ENCODE measurements at regions not wholly inside any gene's neighbourhood (a gene's known extent, or its start where the extent isn't known, plus 50 kb on each side); places are given as distances from the start of the nearest gene placed in this dataset.

- no peak overlapping the region for H3K4me3 ChIP-seq (replicated peaks; ENCODE audit: low read depth, low read length)
- no peak for TF ChIP-seq CTCF (IDR thresholded peaks at IDR 0.05; ENCODE audit: low read depth, low read length, missing control alignments)
- DNase-seq (ENCODE audit: extremely low read depth, low read depth) = no peak
Measured at GRCh38 chr21:36540700-36541099, 60.8 kb upstream of the CLDN14 start.

GRCh38 chr21:36541721-36542139, 61.8 kb upstream of the CLDN14 start:
- H3K4me3 ChIP-seq (replicated peaks; ENCODE audit: low read depth, low read length) = no peak overlapping the region
- TF ChIP-seq CTCF (IDR thresholded peaks at IDR 0.05; ENCODE audit: low read depth, low read length, missing control alignments) = no peak
- no peak for DNase-seq (ENCODE audit: extremely low read depth, low read depth)

DNA sequence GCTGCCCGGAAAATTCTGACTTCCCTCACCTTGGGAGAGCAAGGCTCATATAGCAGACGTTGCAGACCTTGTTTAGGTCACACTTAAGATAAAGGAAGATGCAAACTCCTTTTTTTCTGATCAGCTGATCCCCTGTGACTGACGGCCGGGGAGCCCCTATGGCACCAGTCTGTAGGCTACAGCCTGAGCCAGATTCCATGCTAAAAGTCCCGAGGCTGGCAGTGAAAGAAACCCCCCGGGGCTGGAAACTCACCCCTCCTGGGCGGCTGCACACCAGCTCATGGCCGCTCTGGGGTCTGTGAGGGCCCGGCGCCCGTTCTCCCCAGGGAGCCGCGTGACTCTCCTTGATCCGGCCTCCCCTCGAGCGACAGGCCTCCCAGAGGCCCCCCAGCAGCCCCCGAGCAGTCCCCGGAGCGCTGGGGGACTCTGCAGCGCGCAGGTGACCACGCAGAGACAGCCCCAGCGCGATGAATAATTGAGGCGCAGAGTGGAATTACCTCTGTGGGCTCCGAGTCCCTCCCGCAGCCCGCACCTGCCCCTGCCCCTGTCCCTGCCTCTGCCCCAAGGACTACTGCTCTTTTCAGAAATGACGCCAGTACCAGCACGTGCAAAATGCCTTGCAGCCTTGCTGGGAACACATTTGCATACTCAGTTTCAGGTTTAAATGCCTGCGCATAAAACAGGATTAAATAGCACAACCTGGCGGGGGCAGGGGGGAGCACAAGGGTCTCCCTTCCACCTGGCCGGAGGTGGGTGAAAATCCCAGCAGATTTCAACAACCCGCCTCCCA, 62.6 kb upstream of the CLDN14 start:
- no peak for TF ChIP-seq CTCF (IDR thresholded peaks at IDR 0.05; ENCODE audit: low read depth, low read length, missing control alignments)
- no peak overlapping the region for H3K4me3 ChIP-seq (replicated peaks; ENCODE audit: low read depth, low read length)
- DNase-seq (ENCODE audit: extremely low read depth, low read depth) = no peak

DNA sequence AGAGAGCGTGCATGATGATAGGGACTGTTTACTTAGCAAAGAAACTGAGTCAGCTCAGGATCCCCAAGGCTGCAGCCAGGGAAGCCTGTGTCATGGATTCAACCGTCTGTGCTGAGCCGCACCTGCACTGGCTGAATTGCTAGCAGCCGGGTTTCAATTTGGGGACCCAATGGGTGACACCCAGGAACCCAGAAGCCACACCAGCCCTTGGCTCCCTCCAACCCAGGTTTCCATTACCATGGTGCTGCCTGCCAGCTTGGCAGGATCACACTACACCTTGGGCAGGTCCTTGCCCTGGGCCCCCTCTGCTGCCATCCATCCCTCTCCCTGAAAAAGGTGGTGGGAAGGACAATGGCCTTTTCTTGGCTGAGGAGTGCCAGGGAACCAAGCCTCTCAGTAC, 64.0 kb upstream of the CLDN14 start:
- TF ChIP-seq CTCF (IDR thresholded peaks at IDR 0.05; ENCODE audit: low read depth, low read length, missing control alignments) = no peak
- no peak overlapping the region for H3K4me3 ChIP-seq (replicated peaks; ENCODE audit: low read depth, low read length)
- DNase-seq (ENCODE audit: extremely low read depth, low read depth) = no peak

- no peak for TF ChIP-seq CTCF (IDR thresholded peaks at IDR 0.05; ENCODE audit: low read depth, low read length, missing control alignments)
- no peak for DNase-seq (ENCODE audit: extremely low read depth, low read depth)
- H3K4me3 ChIP-seq (replicated peaks; ENCODE audit: low read depth, low read length) = no peak overlapping the region
Measured at GRCh38 chr21:36544545-36544944, 64.6 kb upstream of the CLDN14 start.

DNA sequence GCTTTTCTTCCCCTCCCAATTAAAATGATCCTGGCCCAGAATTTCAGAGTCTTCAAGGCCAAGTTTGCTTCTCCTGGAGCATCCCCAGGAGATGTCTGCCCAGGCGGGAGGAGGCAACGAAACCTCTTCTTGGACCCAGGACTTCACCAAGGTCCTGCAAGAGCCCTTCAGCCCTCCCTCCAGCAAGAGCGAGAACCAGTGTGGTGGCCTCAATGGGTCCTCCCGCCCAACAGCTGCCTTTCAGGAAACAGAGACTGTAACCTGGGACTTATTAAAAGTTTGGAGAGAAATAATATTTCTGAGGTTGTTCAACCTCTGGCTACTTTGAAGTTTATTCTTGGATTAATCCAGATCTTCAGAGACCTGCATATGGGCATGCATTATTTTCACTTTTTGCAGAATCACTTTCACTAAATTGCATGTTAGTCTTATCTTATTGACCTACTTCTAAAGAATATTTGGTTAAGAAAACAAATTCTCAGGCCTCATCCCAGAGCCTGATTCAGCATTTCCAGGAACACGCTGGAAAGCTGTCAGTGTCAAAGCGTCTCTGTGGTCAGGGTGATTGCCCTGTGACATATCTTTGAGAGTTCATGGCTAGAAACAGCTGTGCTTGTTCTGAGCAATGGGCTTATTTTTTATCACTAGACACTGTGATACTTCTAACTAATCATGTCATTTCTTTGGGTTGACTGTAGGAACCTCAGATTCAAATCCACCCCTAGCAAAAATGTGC, 66.0 kb upstream of the CLDN14 start:
- H3K4me3 ChIP-seq (replicated peaks; ENCODE audit: low read depth, low read length) = no peak overlapping the region
- no peak for TF ChIP-seq CTCF (IDR thresholded peaks at IDR 0.05; ENCODE audit: low read depth, low read length, missing control alignments)
- DNase-seq (ENCODE audit: extremely low read depth, low read depth) = no peak

All from HFF-Myc (cell line).